Bronchial epithelial cell (primary cell): ENCODE measurements at regions not wholly inside any gene's neighbourhood (a gene's known extent, or its start where the extent isn't known, plus 50 kb on each side); places are given as distances from the start of the nearest gene placed in this dataset.

Source experiments
- DNase-seq: peaks from one replicate; pipeline ENCODE4 v3.0.0-alpha.2; 2010; ENCODE audit warnings: low read depth
- FAIRE-seq: peaks from 2 replicates; lab custom pipeline; 2011; peaks lifted over from hg19 to GRCh38; lab: Jason Lieb, UNC
- H3K27me3 ChIP-seq: 2 replicates; pipeline ENCODE4 v1.5.1; 2011; ENCODE audit warnings: low read length; ENCODE audit not compliant: control insufficient read depth, insufficient read depth
- H3K36me3 ChIP-seq: 2 replicates; pipeline ENCODE4 v1.5.1; 2011; ENCODE audit warnings: low read length; ENCODE audit not compliant: control insufficient read depth, insufficient read depth
- H3K4me3 ChIP-seq: 2 replicates; pipeline ENCODE4 v1.5.1; 2011; ENCODE audit warnings: mild to moderate bottlenecking, low read depth, low read length, control low read depth
- CTCF ChIP-seq: IDR thresholded peaks from 2 replicates; pipeline ENCODE4 v1.5.1; 2011; ENCODE audit warnings: mild to moderate bottlenecking, moderate library complexity, low read length, control low read depth, inconsistent platforms; ENCODE audit not compliant: insufficient read depth, severe bottlenecking

GRCh38 chr16:54798267-54798666 lies 132.4 kb upstream of the IRX5 start:
- no peak for DNase-seq
- H3K36me3 ChIP-seq, result no peaks in the 10 kb centered on the region
- no peak for TF ChIP-seq CTCF
- no peak overlapping the region for H3K4me3 ChIP-seq
- FAIRE-seq, result no peak
- no peaks in the 10 kb centered on the region for H3K27me3 ChIP-seq

- no peak for FAIRE-seq
- DNase-seq, result no peak
Measured at GRCh38 chr16:54796211-54796610, 134.5 kb upstream of the IRX5 start.

GRCh38 chr16:54792811-54793210 lies 137.9 kb upstream of the IRX5 start:
- Histone ChIP-seq H3K4me3 (no peak overlapping the region), H3K36me3 (no peaks in the 10 kb centered on the region), H3K27me3 (no peaks in the 10 kb centered on the region)
- FAIRE-seq, result no peak
- no peak for DNase-seq
- no peak for TF ChIP-seq CTCF

More at GRCh38 chr16:54796211-54796610, 134.5 kb upstream of the IRX5 start:
- TF ChIP-seq CTCF, result no peak
- Histone ChIP-seq H3K36me3 (no peaks in the 10 kb centered on the region), H3K4me3 (no peak overlapping the region), H3K27me3 (no peaks in the 10 kb centered on the region)

GRCh38 chr16:54787045-54787444 lies 143.6 kb upstream of the IRX5 start:
- no peaks in the 10 kb centered on the region for H3K27me3 ChIP-seq
- FAIRE-seq, result no peak
- H3K36me3 ChIP-seq, result no peaks in the 10 kb centered on the region
- no peak overlapping the region for H3K4me3 ChIP-seq
- DNase-seq, result no peak
- no peak for TF ChIP-seq CTCF

- Histone ChIP-seq H3K36me3 (no peaks in the 10 kb centered on the region), H3K27me3 (no peaks in the 10 kb centered on the region), H3K4me3 (no peak overlapping the region)
- FAIRE-seq, result no peak
- TF ChIP-seq CTCF, result no peak
- no peak for DNase-seq
Measured at GRCh38 chr16:54783980-54784379, 146.7 kb upstream of the IRX5 start.

GRCh38 chr16:54783226-54783625 lies 147.4 kb upstream of the IRX5 start:
- no peaks in the 10 kb centered on the region for H3K27me3 ChIP-seq
- TF ChIP-seq CTCF, result no peak
- DNase-seq (peak; percentile 77), FAIRE-seq (no peak)
- no peaks in the 10 kb centered on the region for H3K36me3 ChIP-seq
- H3K4me3 ChIP-seq, result no peak overlapping the region
